ENCODE measurements at regions not wholly inside any gene's neighbourhood (a gene's known extent, or its start where the extent isn't known, plus 50 kb on each side); places are given as distances from the start of the nearest gene placed in this dataset.

DNA sequence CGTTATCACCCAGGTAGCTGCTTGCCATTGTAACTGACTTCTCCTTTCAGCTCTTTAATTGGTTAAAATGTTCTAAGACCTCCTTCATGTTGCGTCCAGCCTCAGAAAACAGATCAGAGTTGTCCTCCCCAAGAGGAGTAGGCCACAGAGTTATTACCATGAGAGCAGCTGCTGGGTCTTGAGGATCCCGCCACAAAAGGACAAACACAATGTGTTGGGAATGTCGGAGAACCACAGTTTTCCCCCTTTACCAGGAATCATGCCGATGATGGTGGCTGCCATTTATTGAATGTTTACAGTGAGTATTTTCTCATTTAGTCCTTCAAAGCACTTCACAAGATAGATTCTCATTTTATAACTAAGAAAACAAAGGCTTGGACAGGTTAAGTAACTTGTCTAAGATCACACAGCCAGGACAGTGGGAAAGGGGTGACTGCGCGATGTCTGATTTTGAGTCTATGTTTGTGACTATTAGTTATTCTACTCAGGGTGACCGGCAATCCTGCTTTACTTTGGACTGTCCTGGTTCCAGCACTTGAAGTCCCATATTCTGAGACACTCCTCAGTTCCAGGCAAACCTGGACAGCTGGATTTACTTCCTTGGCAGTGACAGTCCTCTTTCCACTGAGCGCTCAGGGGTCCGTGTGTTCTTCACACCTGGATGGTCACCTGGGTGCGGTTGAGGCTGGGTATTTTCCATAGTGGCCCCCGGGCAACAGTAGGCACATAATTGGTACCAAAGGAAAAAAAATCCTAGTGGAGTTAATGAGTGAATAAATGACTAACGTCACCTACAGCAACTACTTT lies 93.6 kb downstream of the LIPG start:
- DNase-seq: no peak

DNA sequence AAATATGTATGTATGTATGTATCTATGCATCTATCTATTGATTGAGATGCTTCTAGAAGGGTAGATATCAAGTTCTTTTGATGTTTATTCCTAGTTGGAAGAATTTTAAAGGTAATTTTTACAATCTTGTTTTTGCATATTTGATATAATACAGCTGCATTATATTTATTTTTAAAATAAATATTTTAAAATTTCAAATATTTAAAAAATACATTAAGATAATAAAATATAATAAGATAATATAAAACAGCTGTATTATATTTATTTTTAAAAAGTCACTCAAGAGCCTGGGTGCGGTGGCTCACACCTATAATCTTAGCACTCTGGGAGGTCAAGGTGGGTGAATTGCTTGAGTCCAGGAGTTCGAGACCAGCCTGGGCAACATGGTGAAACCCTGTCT lies 92.5 kb downstream of the LIPG start:
- no peak for DNase-seq

DNA sequence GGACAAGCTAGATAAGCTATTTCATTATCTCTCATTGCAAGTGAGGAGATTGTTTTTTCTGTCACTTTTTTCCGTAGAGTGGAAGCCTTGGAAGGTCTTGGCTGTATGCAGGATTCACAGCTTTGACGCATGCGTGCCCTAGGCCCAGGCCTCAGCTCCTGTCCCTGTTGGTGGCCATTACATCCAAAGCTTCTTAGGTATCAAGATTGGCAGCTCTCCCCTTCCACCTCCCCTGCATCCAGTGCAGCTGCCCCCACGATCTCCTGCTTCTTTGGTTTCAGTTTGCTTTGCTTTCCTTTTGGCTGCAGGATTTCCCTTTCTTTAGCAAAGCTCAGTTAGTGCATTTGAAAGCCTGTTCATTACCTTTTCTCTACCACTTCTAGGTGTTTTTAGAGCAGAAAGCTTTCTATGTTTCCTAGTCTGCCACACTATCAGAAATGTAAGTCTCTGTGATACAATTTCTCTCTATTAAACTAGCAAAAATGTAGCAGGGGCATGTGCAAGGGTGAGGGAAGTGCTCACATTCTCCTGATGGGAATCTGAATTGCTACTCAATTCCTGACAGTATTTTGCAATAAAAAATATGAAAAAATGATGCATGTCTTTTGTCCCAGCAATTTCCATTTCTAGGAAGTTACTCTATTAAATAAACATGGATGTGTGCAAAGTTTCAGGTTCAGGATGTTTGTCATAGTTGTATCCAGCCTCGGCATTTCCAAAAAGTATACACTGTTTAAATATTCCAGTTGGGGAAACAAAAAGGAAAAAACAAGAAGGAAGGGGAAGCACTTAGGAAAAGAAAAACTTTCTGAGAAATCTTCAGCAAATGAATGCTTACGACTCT lies 91.2 kb downstream of the LIPG start:
- DNase-seq: no peak

DNA sequence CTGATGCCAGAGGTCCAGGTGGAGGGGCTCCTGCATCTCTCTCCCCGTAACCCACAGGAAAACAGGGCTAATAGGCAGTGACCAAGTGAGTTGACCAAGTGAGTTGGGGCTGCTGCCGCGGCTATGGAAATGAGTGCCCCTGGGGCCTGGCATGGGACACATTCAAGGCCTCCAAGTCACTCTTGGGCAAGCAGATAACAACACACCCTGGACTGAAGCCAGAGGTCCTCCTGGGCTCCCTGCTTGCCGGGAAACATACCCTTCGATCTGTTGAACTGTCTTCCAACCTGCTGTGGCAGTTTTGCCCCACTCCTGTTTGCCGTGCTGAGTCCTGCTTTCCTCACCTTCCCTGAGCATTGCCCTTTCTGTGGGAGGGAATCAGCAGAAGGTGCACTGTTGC lies 89.2 kb downstream of the LIPG start:
- no peak for DNase-seq

DNA sequence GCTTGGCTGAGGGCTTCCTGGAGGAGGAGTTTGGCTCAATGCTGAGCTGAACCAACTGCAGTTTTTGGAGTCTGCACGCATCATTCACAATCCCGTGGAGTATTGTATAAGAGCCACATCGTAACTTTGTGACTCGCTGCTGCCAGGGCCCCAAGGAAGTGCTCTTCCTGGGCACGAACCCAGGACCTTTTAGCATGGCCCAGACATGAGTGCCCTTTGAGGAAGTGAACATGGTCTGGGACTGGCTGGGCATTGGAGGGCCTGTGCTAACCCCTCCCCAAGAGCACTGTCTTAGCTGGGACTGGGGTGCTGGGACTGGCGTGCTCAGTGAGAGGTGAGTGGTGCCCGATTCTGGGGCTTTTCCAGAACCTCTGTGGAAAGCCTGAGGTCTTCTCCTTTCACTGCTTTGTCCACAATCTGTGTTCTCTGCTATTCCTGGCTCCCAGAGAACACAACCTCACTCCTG lies 88.6 kb downstream of the LIPG start:
- DNase-seq: no peak

DNA sequence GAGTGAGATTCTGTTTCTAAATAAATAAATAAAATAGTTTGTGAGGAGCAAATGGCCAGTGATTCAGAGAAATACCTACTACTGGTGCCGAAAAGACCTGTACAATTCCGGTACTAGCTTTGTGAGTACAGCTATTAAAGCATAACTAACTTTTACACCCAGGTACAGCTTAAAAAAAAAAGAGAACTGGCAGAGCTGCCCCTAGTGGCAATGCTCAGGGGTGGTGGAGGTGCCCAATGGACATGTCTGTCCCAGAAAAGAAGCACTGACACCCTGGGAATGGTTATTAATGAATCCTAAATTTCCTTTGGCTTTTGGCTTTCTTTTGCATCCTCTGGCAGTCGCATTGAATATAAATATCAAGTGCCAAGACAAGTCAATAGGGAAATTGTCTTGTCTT lies 87.0 kb downstream of the LIPG start:
- DNase-seq: no peak
